ENCODE measurements at regions not wholly inside any gene's neighbourhood (a gene's known extent, or its start where the extent isn't known, plus 50 kb on each side); places are given as distances from the start of the nearest gene placed in this dataset.

GRCh38 chr12:126554625-126555024, 1489.4 kb downstream of the AACS start:
- no peaks in the 10 kb centered on the region for H3K36me3 Mint-ChIP-seq (ENCODE audit: unreplicated experiment)
- no peaks in the 10 kb centered on the region for H3K27me3 Mint-ChIP-seq (ENCODE audit: unreplicated experiment)
- H3K9me3 Mint-ChIP-seq (ENCODE audit: unreplicated experiment) = peaks cover 48% of the 10 kb centered on the region
- no peak overlapping the region for H3K27ac Mint-ChIP-seq (ENCODE audit: unreplicated experiment)
- no peak for TF ChIP-seq CTCF (IDR thresholded peaks at IDR 0.05)
- H3K4me3 Mint-ChIP-seq (ENCODE audit: unreplicated experiment) = no peak overlapping the region
- DNase-seq (ENCODE audit: extremely low spot score, unreplicated experiment) = no peak
- no peaks in the 10 kb centered on the region for H3K4me1 Mint-ChIP-seq (ENCODE audit: unreplicated experiment)

- DNase-seq (ENCODE audit: extremely low spot score, unreplicated experiment) = no peak
- Mint-ChIP-seq H3K4me3 (ENCODE audit: unreplicated experiment) (no peak overlapping the region), H3K4me1 (ENCODE audit: unreplicated experiment) (no peaks in the 10 kb centered on the region), H3K36me3 (ENCODE audit: unreplicated experiment) (no peaks in the 10 kb centered on the region), H3K27ac (ENCODE audit: unreplicated experiment) (no peak overlapping the region), H3K27me3 (ENCODE audit: unreplicated experiment) (no peaks in the 10 kb centered on the region), H3K9me3 (ENCODE audit: unreplicated experiment) (peaks cover 60% of the 10 kb centered on the region)
- no peak for TF ChIP-seq CTCF (IDR thresholded peaks at IDR 0.05)
These were observed 1492.4 kb downstream of the AACS start for GRCh38 chr12:126557659-126558058.

GRCh38 chr12:126558219-126558618, 1493.0 kb downstream of the AACS start:
- H3K4me1 Mint-ChIP-seq (ENCODE audit: unreplicated experiment) = no peaks in the 10 kb centered on the region
- no peak for DNase-seq (ENCODE audit: extremely low spot score, unreplicated experiment)
- peaks cover 65% of the 10 kb centered on the region for H3K9me3 Mint-ChIP-seq (ENCODE audit: unreplicated experiment)
- no peaks in the 10 kb centered on the region for H3K27me3 Mint-ChIP-seq (ENCODE audit: unreplicated experiment)
- no peaks in the 10 kb centered on the region for H3K36me3 Mint-ChIP-seq (ENCODE audit: unreplicated experiment)
- TF ChIP-seq CTCF (IDR thresholded peaks at IDR 0.05) = no peak
- H3K4me3 Mint-ChIP-seq (ENCODE audit: unreplicated experiment) = no peak overlapping the region
- H3K27ac Mint-ChIP-seq (ENCODE audit: unreplicated experiment) = no peak overlapping the region

GRCh38 chr12:126558810-126559209, 1493.6 kb downstream of the AACS start:
- Mint-ChIP-seq H3K9me3 (ENCODE audit: unreplicated experiment) (peaks cover 68% of the 10 kb centered on the region), H3K36me3 (ENCODE audit: unreplicated experiment) (no peaks in the 10 kb centered on the region), H3K27me3 (ENCODE audit: unreplicated experiment) (no peaks in the 10 kb centered on the region), H3K4me1 (ENCODE audit: unreplicated experiment) (no peaks in the 10 kb centered on the region), H3K4me3 (ENCODE audit: unreplicated experiment) (no peak overlapping the region), H3K27ac (ENCODE audit: unreplicated experiment) (no peak overlapping the region)
- TF ChIP-seq CTCF (IDR thresholded peaks at IDR 0.05) = no peak
- DNase-seq (ENCODE audit: extremely low spot score, unreplicated experiment) = no peak

GRCh38 chr12:126567016-126567415, 1501.8 kb downstream of the AACS start:
- Mint-ChIP-seq H3K4me1 (ENCODE audit: unreplicated experiment) (no peaks in the 10 kb centered on the region), H3K27ac (ENCODE audit: unreplicated experiment) (no peak overlapping the region)

More at GRCh38 chr12:126567016-126567415, 1501.8 kb downstream of the AACS start:
- peaks cover 57% of the 10 kb centered on the region for H3K9me3 Mint-ChIP-seq (ENCODE audit: unreplicated experiment)
- no peaks in the 10 kb centered on the region for H3K27me3 Mint-ChIP-seq (ENCODE audit: unreplicated experiment)
- no peak overlapping the region for H3K4me3 Mint-ChIP-seq (ENCODE audit: unreplicated experiment)
- H3K36me3 Mint-ChIP-seq (ENCODE audit: unreplicated experiment) = no peaks in the 10 kb centered on the region
- no peak for TF ChIP-seq CTCF (IDR thresholded peaks at IDR 0.05)
- no peak for DNase-seq (ENCODE audit: extremely low spot score, unreplicated experiment)

Measured in osteocyte (in vitro differentiated cells).